Caco-2 (cell line): ENCODE measurements at regions not wholly inside any gene's neighbourhood (a gene's known extent, or its start where the extent isn't known, plus 50 kb on each side); places are given as distances from the start of the nearest gene placed in this dataset.

Experiments
- BruUV-seq: library from RNA; stranded (reverse); fragments of 400-500 nt; replicated peaks from 2 replicates; lab custom pipeline; 2021; lab: Mats Ljungman, UMichigan
- CTCF ChIA-PET: fragments of 300-600 bp; sonication (Branson Sonifier 250); formaldehyde crosslinking; loops from one replicate; lab custom pipeline; 2022; ENCODE audit warnings: antibody characterized with exemption; lab: Charles Lee
- POLR2A ChIA-PET: fragments of 300-600 bp; sonication (Branson Sonifier 250); formaldehyde crosslinking; loops from one replicate; lab custom pipeline; 2022; ENCODE audit warnings: antibody characterized with exemption; lab: Charles Lee
- DNase-seq, 2 experiments: peaks; one replicate each; pipeline versions ENCODE4 v3.0.0 to v3.0.0-alpha.2; 2020 to 2022
- H3K27me3 ChIP-seq: replicated peaks from 2 replicates; pipeline ENCODE4 v1.6.0; 2011; ENCODE audit warnings: low read length; ENCODE audit not compliant: control insufficient read depth, insufficient read depth
- H3K36me3 ChIP-seq: 2 replicates; pipeline ENCODE4 v1.5.1; 2011; ENCODE audit warnings: low read length; ENCODE audit not compliant: control insufficient read depth, insufficient read depth
- H3K4me1 ChIP-seq: fragments of 250-450 bp; sonication (Bioruptor Pico); 2 replicates; pipeline ENCODE4 v1.5.1; 2020; ENCODE audit warnings: mild to moderate bottlenecking
- H3K4me3 ChIP-seq: 2 replicates; pipeline ENCODE4 v1.5.1; 2011; ENCODE audit warnings: low read depth, mild to moderate bottlenecking, control low read depth, low read length
- H3K9me3 ChIP-seq: fragments of 250-450 bp; sonication (Bioruptor Pico); 2 replicates; pipeline ENCODE4 v1.5.1; 2020; ENCODE audit warnings: mild to moderate bottlenecking, moderate library complexity
- H3K27ac Mint-ChIP-seq: one replicate; pipeline ENCODE4 v1.8.0; 2022; ENCODE audit warnings: mixed read lengths; ENCODE audit not compliant: unreplicated experiment
- H3K27me3 Mint-ChIP-seq: one replicate; pipeline ENCODE4 v1.8.0; 2022; ENCODE audit warnings: mixed read lengths; ENCODE audit not compliant: insufficient read depth, unreplicated experiment
- H3K36me3 Mint-ChIP-seq: one replicate; pipeline ENCODE4 v1.8.0; 2022; ENCODE audit warnings: mild to moderate bottlenecking, mixed read lengths; ENCODE audit not compliant: insufficient read depth, unreplicated experiment
- H3K4me1 Mint-ChIP-seq: one replicate; pipeline ENCODE4 v1.8.0; 2022; ENCODE audit warnings: low read depth, mixed read lengths; ENCODE audit not compliant: unreplicated experiment
- H3K4me3 Mint-ChIP-seq: one replicate; pipeline ENCODE4 v1.8.0; 2022; ENCODE audit warnings: mild to moderate bottlenecking, moderate library complexity, mixed read lengths; ENCODE audit not compliant: unreplicated experiment
- H3K9me3 Mint-ChIP-seq: one replicate; pipeline ENCODE4 v1.8.0; 2022; ENCODE audit warnings: mixed read lengths; ENCODE audit not compliant: unreplicated experiment
- CTCF ChIP-seq, 2 experiments: fragments of 200-600 bp in 1 of 2; IDR thresholded peaks; 1 replicate in 1 of 2; 2 replicates in 1 of 2; pipeline versions ENCODE4 v1.5.1 to v1.8.0; 2011 to 2022; ENCODE audit warnings: antibody characterized with exemption in 1 of 2, control low read depth in 1 of 2, inconsistent platforms in 1 of 2, low read depth in 1 of 2, low read length in 1 of 2, mild to moderate bottlenecking in 1 of 2, moderate library complexity in 1 of 2; ENCODE audit not compliant: insufficient read depth in 1 of 2, severe bottlenecking in 1 of 2, unreplicated experiment in 1 of 2
- intact Hi-C: fragments of 100-400 bp; cut with micrococcal nuclease; formaldehyde crosslinking; loops from one replicate; pipeline ENCODE4 v1.10.0; 2022; ENCODE audit not compliant: unreplicated experiment

GRCh38 chr3:190229632-190230424, 92.4 kb downstream of the CLDN1 start:
- TF ChIP-seq CTCF (IDR thresholded peaks at IDR 0.05; ENCODE audit: insufficient read depth in 1 of 2, low read depth in 1 of 2, low read length in 1 of 2, severe bottlenecking in 1 of 2, unreplicated experiment in 1 of 2): no peak
- ChIA-PET POLR2A (no interaction called here), CTCF (interaction anchor here (0.6 kb wide), 1 partner anchor 93 kb away, joined by 3 read pairs; no protein-coding TSS in a partner anchor)
- Mint-ChIP-seq H3K4me1 (peaks cover 7% of the 10 kb centered on the region), H3K27me3 (no peaks in the 10 kb centered on the region), H3K4me3 (no peak overlapping the region), H3K27ac (no peak overlapping the region), H3K36me3 (no peaks in the 10 kb centered on the region), H3K9me3 (no peaks in the 10 kb centered on the region)
- no peak for DNase-seq
- Histone ChIP-seq H3K36me3 (no peaks in the 10 kb centered on the region), H3K4me1 (no peaks in the 10 kb centered on the region), H3K4me3 (no peak overlapping the region), H3K9me3 (no peaks in the 10 kb centered on the region), H3K27me3 (no peaks in the 10 kb centered on the region)
- no TSS peak for BruUV-seq
- intact Hi-C loops: loop anchor here (5.0 to 10.0 kb wide), 2 partner anchors 212 to 465 kb away; no protein-coding TSS in a partner anchor

- Mint-ChIP-seq H3K27ac (no peak overlapping the region), H3K4me3 (no peak overlapping the region), H3K27me3 (no peaks in the 10 kb centered on the region), H3K4me1 (peaks cover 7% of the 10 kb centered on the region), H3K36me3 (no peaks in the 10 kb centered on the region), H3K9me3 (no peaks in the 10 kb centered on the region)
- Histone ChIP-seq H3K9me3 (no peaks in the 10 kb centered on the region), H3K4me1 (no peaks in the 10 kb centered on the region), H3K27me3 (no peaks in the 10 kb centered on the region), H3K4me3 (no peak overlapping the region), H3K36me3 (no peaks in the 10 kb centered on the region)
- no peak for TF ChIP-seq CTCF (IDR thresholded peaks at IDR 0.05; ENCODE audit: insufficient read depth in 1 of 2, low read depth in 1 of 2, low read length in 1 of 2, severe bottlenecking in 1 of 2, unreplicated experiment in 1 of 2)
- BruUV-seq: no TSS peak
- intact Hi-C loops: loop anchor here (5.0 to 10.0 kb wide), 2 partner anchors 215 to 468 kb away; no protein-coding TSS in a partner anchor
- ChIA-PET CTCF (interaction anchor here (0.8 kb wide), 1 partner anchor 265 kb away, joined by 3 read pairs; no protein-coding TSS in a partner anchor), POLR2A (no interaction called here)
- DNase-seq: no peak
These were observed 95.2 kb downstream of the CLDN1 start for GRCh38 chr3:190227064-190227463.

GRCh38 chr3:190224863-190225692, 97.2 kb downstream of the CLDN1 start:
- Mint-ChIP-seq H3K9me3 (no peaks in the 10 kb centered on the region), H3K4me3 (no peak overlapping the region), H3K27me3 (no peaks in the 10 kb centered on the region), H3K27ac (no peak overlapping the region), H3K36me3 (no peaks in the 10 kb centered on the region), H3K4me1 (peaks cover 7% of the 10 kb centered on the region)
- CTCF ChIA-PET: interaction anchor here (0.6 to 3.7 kb wide), 5 partner anchors 14 to 1632 kb away, joined by 3 to 28 read pairs (median 5); partner anchors contain the start of gene CLDN1
- intact Hi-C loops: loop anchor here (1.0 to 10.0 kb wide), 5 partner anchors 97 to 470 kb away; partner anchors contain the start of gene CLDN1
- no peak overlapping the region for H3K4me3 ChIP-seq
- no peaks in the 10 kb centered on the region for H3K9me3 ChIP-seq
- no peaks in the 10 kb centered on the region for H3K4me1 ChIP-seq
- peak in 1 of 2 experiments; percentile 41 for DNase-seq
- BruUV-seq: no TSS peak
- H3K36me3 ChIP-seq: no peaks in the 10 kb centered on the region
- POLR2A ChIA-PET: no interaction called here
- no peaks in the 10 kb centered on the region for H3K27me3 ChIP-seq
- TF ChIP-seq CTCF (IDR thresholded peaks at IDR 0.05; ENCODE audit: insufficient read depth in 1 of 2, low read depth in 1 of 2, low read length in 1 of 2, severe bottlenecking in 1 of 2, unreplicated experiment in 1 of 2): peak in 1 of 2 experiments; percentile 53
